NCI-H82 (cell line): ENCODE measurements at regions not wholly inside any gene's neighbourhood (a gene's known extent, or its start where the extent isn't known, plus 50 kb on each side); places are given as distances from the start of the nearest gene placed in this dataset.
A peak's percentile ranks its signal among the peaks of the same experiment; 100 is the strongest.
"Not testable (repeated sequence)": the region's sequence is repeated elsewhere in the genome, so short reads cannot be mapped to it uniquely, and the experiment has no call there.

Experiments
- DNase-seq: peaks from one replicate; lab custom pipeline; 2025; lab: John Stamatoyannopoulos, UW

GRCh38 chr2:84214455-84214854, 244.6 kb downstream of the SUCLG1 start:
- no peak for DNase-seq

- no peak for DNase-seq
Measured at GRCh38 chr2:84212611-84213314, 246.3 kb downstream of the SUCLG1 start.

- DNase-seq, result peak; percentile 60
Measured at GRCh38 chr2:84209941-84210340, 249.1 kb downstream of the SUCLG1 start.

- DNase-seq, result no peak
Measured at GRCh38 chr2:84204995-84205394, 254.1 kb downstream of the SUCLG1 start.

GRCh38 chr2:84202166-84202565, 256.9 kb downstream of the SUCLG1 start:
- no peak for DNase-seq

- DNase-seq, result no peak
Measured at GRCh38 chr2:84201158-84201557, 257.9 kb downstream of the SUCLG1 start.

- DNase-seq, result no peak
Measured at GRCh38 chr2:84197901-84198300, 261.2 kb downstream of the SUCLG1 start.

- no peak for DNase-seq
Measured at GRCh38 chr2:84194949-84195644, 264.0 kb downstream of the SUCLG1 start.

GRCh38 chr2:84194181-84194580, 264.9 kb downstream of the SUCLG1 start:
- DNase-seq, result no peak

GRCh38 chr2:84187258-84187657, 271.8 kb downstream of the SUCLG1 start:
- DNase-seq, result no peak

GRCh38 chr2:84181927-84182326, 277.2 kb downstream of the SUCLG1 start:
- no peak for DNase-seq

GRCh38 chr2:84177733-84178132, 281.3 kb downstream of the SUCLG1 start:
- no peak for DNase-seq

- no peak for DNase-seq
Measured at GRCh38 chr2:84175970-84176369, 283.1 kb downstream of the SUCLG1 start.

- DNase-seq, result no peak
Measured at GRCh38 chr2:84175340-84175739, 283.7 kb downstream of the SUCLG1 start.

GRCh38 chr2:84173041-84173440, 286.0 kb downstream of the SUCLG1 start:
- DNase-seq, result no peak

GRCh38 chr2:84170979-84171378, 288.1 kb downstream of the SUCLG1 start:
- DNase-seq, result no peak

GRCh38 chr2:84169871-84170270, 289.2 kb downstream of the SUCLG1 start:
- DNase-seq, result peak; percentile 71

GRCh38 chr2:84168552-84168951, 290.5 kb downstream of the SUCLG1 start:
- DNase-seq, result not testable (repeated sequence)

- no peak for DNase-seq
Measured at GRCh38 chr2:84165256-84165655, 293.8 kb downstream of the SUCLG1 start.

- no peak for DNase-seq
Measured at GRCh38 chr2:84160453-84160852, 298.6 kb downstream of the SUCLG1 start.

GRCh38 chr2:84158605-84159004, 300.5 kb downstream of the SUCLG1 start:
- no peak for DNase-seq

GRCh38 chr2:84152462-84152861, 306.6 kb downstream of the SUCLG1 start:
- DNase-seq, result no peak

GRCh38 chr2:84144345-84144744, 314.7 kb downstream of the SUCLG1 start:
- DNase-seq, result no peak

- no peak for DNase-seq
Measured at GRCh38 chr2:84137034-84137433, 322.0 kb downstream of the SUCLG1 start.
